AG08396 (cell line): ENCODE measurements at regions not wholly inside any gene's neighbourhood (a gene's known extent, or its start where the extent isn't known, plus 50 kb on each side); places are given as distances from the start of the nearest gene placed in this dataset.
"Not testable (repeated sequence)": the region's sequence is repeated elsewhere in the genome, so short reads cannot be mapped to it uniquely, and the experiment has no call there.

Experiments
- DNase-seq: peaks from one replicate; pipeline ENCODE4 v3.0.0; 2012; ENCODE audit warnings: low spot score, mixed read lengths

- not testable (repeated sequence) for DNase-seq
Measured at GRCh38 chr10:47166808-47167581, 133.0 kb upstream of the GDF10 start.

- DNase-seq, result no peak
Measured at GRCh38 chr10:47167591-47167990, 132.4 kb upstream of the GDF10 start.

GRCh38 chr10:47169581-47169980 lies 130.4 kb upstream of the GDF10 start:
- no peak for DNase-seq

- no peak for DNase-seq
Measured at GRCh38 chr10:47173929-47174442, 126.0 kb upstream of the GDF10 start.

- DNase-seq, result no peak
Measured at GRCh38 chr10:47175181-47176123, 124.5 kb upstream of the GDF10 start.

GRCh38 chr10:47176206-47176902 lies 123.6 kb upstream of the GDF10 start:
- no peak for DNase-seq

GRCh38 chr10:47176903-47177868 lies 122.8 kb upstream of the GDF10 start:
- no peak for DNase-seq

- no peak for DNase-seq
Measured at GRCh38 chr10:47178537-47179290, 121.3 kb upstream of the GDF10 start.

GRCh38 chr10:47179291-47179647 lies 120.7 kb upstream of the GDF10 start:
- no peak for DNase-seq

GRCh38 chr10:47181052-47181849 lies 118.7 kb upstream of the GDF10 start:
- DNase-seq, result no peak

GRCh38 chr10:47182934-47183703 lies 116.9 kb upstream of the GDF10 start:
- no peak for DNase-seq

- DNase-seq, result no peak
Measured at GRCh38 chr10:47183704-47184041, 116.3 kb upstream of the GDF10 start.

- DNase-seq, result no peak
Measured at GRCh38 chr10:47184273-47184672, 115.7 kb upstream of the GDF10 start.

GRCh38 chr10:47184724-47185330 lies 115.2 kb upstream of the GDF10 start:
- DNase-seq, result no peak

- DNase-seq, result no peak
Measured at GRCh38 chr10:47186941-47187340, 113.1 kb upstream of the GDF10 start.

GRCh38 chr10:47187592-47187991 lies 112.4 kb upstream of the GDF10 start:
- no peak for DNase-seq

- DNase-seq, result no peak
Measured at GRCh38 chr10:47188156-47188555, 111.8 kb upstream of the GDF10 start.

GRCh38 chr10:47189802-47190201 lies 110.2 kb upstream of the GDF10 start:
- no peak for DNase-seq
